Suprapubic skin (tissue), 4 donors: ENCODE measurements at regions not wholly inside any gene's neighbourhood (a gene's known extent, or its start where the extent isn't known, plus 50 kb on each side); places are given as distances from the start of the nearest gene placed in this dataset.

Source experiments
- EP300 ChIP-seq: sonication (generic); formaldehyde crosslinking; IDR thresholded peaks from one replicate; pipeline ENCODE4 v1.6.1; 2017; ENCODE audit warnings: antibody characterized with exemption
- POLR2AphosphoS5 ChIP-seq, 3 donors: sonication (generic); formaldehyde crosslinking; IDR thresholded peaks; one replicate each; pipeline ENCODE4 v1.6.1; 2017; ENCODE audit warnings: antibody characterized with exemption in 3 of 3

GRCh38 chr3:70803319-70803718 lies 490.9 kb upstream of the MDFIC2 start:
- TF ChIP-seq EP300 = no peak
- TF ChIP-seq POLR2AphosphoS5 (IDR thresholded peaks at IDR 0.05) = no peak
